ENCODE measurements at regions not wholly inside any gene's neighbourhood (a gene's known extent, or its start where the extent isn't known, plus 50 kb on each side); places are given as distances from the start of the nearest gene placed in this dataset.
A peak's percentile ranks its signal among the peaks of the same experiment; 100 is the strongest.
"Not testable (repeated sequence)": the region's sequence is repeated elsewhere in the genome, so short reads cannot be mapped to it uniquely, and the experiment has no call there.

DNA sequence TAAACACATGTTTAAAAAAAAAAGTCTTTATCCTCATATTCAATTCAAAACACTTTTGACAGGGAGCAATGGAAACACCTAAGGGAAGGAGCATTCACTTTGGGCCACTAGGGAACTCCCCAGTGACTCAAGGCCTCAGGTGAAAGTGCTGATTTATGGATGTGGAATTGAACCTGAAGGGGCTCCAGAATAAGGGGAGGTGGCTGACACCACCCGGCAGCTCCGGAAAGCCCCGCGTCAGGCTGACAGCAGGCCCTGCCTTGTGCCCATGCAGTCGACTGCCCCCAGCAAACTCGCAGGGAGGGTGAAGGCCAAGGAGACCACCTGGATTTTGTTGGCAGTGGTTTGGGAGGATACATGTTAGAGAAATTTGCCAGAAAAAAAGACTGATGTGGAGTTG lies 275.3 kb upstream of the NCKAP5 start:
- peak; percentile 30 for DNase-seq

DNA sequence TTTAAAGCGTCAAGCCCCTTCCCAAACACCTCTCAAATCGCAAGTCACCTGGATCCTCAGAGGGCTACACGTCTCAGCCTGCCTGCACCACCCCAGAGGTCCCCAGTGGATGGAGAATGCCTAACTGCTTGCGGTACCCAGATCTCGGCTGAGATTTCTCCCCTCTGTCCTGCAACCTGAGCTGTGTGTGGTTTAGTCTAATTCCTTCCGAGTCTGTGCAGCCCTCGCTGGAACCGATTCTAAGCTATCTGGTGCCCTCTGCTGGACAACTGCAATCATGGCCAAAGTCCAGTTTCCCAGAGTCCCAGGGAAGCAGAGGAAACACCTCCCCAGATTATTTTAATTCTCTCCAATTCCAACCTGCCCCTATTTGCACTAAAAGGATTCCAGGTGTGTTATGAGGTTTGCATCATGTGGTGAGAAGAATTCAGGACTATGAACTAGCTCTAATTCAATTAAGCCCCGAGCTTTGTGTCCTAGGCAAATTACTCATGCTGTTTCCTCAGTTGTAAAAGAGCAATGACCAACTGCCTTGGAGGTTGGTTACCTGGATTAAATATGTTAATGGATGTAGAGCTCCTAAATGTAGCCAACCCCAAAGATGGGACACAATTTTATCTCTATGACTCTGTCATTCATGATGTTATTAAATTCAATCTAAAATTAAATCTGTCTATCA lies 276.1 kb upstream of the NCKAP5 start:
- DNase-seq: peak; percentile 77

- DNase-seq: no peak
Measured at GRCh38 chr2:133846476-133846875, 278.2 kb upstream of the NCKAP5 start.

DNA sequence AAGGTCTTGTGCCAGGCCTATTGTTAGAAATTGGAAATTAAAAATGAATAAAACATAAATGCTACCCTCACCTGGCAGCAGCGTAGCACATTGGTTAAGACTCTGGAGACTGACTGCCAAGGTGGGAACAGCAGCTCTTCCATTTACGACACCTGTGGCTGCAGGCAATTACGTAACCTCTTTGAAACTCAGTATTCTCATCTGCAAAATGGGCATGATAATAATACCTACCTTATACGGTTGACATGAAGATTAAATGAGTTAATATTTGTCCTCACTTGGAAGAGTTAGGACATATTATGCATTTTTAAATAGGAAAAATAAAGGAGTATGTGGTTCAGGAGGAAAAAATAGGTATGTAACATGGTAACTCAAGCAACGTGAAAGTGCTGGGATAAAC lies 279.3 kb upstream of the NCKAP5 start:
- no peak for DNase-seq

DNA sequence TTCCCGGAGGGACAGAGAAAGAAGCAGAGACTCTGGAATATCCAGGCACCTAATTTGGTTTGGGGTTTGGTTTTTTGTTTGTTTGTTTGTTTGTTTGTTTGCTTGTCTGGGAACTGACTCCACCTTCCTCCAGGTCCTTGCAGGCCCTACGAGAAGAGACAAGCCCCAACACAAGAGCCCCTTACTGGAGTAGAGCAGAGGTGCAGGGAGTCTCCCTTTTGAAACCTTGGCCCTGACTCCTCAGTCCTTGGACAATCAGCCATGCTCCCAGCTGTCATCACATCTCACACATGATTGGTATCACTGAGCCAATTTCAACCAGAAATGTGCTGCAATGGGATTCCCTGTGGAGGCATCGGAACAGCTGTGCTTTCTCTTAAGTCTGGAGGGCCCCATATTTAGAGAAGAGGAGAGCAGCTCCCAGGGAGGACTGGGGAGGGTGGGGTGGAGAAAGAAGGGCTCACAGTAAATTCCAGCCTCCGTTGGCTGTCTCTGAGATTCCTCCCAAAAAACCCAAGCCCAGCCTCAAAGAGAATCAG lies 279.9 kb upstream of the NCKAP5 start:
- no peak for DNase-seq

DNA sequence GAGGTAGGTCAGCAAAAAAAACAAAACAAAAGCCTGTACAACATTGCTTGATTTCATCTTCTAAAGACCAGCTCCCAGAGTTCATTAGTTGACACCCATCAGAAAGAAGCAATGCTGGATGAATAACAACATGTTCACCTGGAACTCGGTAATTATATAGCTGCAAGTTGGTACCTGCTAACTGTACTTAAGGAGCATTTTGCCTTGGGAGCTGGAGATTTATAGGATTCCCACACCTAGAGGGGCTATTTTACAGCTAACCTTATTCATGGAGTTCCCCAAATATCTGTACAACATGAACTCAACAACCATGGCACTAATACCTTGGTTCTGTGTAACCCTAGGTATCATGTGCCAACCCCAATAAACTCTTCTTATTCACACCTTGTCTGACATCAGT lies 281.1 kb upstream of the NCKAP5 start:
- no peak for DNase-seq

DNA sequence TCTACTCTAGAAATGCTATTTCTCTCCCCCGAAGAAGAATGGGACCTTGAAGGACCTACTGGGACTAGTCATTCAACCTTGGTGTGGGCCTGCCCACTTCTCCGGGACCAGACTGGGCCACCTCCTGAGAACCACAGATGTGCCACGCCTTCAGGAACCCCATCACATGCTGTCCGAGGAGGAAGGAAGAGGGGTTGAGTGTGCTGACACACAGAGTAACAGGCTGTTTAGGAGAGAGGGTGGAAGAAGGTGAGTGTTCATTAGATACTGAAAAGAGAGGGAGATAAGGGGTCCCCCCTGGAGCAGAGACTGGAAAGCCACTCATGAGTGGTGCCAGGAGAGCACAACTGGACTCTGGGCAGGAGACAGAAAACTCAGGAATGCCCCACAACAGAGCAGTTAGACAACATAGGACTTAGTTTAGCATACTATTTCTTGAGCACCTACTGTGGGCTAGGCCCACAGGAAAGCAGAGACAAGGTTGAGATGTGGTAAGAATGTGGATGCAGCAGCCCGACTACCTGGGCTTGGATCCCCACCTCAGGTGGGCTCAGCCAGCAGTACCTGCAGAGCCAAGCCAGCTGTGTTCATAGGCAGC lies 286.4 kb upstream of the NCKAP5 start:
- DNase-seq: no peak

DNA sequence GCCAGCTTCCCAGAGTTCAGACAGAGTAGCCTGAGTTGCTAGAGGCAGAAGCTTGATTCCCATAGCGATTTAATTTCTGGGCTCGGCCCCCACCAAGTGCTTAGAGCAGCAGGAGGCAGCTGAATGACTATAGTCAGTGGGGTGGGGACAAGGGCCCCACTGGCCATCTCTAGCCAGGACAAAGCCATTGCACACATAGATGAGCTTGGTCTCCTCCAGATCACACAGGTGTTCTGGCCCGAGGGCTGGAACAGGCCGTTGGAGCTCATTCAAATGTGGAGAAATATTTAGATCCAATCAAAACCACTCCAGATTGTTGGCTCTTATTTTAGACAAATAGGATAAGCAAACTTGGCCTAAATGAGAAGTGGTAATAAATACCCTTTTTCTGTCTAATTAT lies 287.3 kb upstream of the NCKAP5 start:
- no peak for DNase-seq

- no peak for DNase-seq
Measured at GRCh38 chr2:133856678-133857077, 288.4 kb upstream of the NCKAP5 start.

DNA sequence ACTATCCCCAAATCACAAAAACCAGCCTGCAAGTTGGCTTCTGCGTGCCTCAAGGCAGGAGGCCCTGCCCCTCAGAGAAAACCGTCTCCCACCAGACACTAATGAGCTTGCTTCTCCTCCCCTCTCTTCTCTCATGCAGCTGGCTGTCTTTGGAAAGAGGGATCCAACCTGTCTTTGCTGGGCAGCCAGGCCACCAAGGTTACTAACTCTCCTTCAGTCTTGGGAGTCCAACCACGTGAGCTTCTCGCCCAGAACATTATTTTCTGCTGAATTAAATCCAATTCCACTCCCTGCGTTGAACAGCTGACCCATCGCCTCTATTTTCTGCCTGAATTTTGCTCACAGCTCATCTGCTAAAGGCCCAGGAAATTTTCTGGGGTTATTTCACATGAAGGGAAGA lies 291.3 kb upstream of the NCKAP5 start:
- DNase-seq: no peak

- no peak for DNase-seq
Measured at GRCh38 chr2:133862400-133862977, 294.2 kb upstream of the NCKAP5 start.

GRCh38 chr2:133863106-133863800 lies 295.0 kb upstream of the NCKAP5 start:
- DNase-seq: no peak

DNA sequence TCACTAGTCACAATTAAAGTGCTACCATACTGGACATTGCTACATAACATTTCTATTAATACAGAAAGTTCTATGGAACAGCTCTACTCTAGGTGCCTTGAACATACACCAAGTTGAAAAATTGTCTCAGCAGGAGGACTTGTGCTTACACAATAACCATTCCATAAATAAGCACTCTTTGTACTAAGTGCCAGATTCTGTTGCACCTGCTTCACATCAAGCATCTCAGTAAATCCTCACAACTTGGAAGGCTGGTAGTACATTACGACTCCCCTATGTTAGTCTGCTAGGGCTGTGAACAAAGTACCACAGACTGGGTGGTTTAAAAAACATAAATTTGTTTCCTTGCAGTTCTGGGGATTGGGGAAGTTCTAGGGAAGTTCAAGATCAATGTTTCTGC lies 296.9 kb upstream of the NCKAP5 start:
- DNase-seq: no peak

DNA sequence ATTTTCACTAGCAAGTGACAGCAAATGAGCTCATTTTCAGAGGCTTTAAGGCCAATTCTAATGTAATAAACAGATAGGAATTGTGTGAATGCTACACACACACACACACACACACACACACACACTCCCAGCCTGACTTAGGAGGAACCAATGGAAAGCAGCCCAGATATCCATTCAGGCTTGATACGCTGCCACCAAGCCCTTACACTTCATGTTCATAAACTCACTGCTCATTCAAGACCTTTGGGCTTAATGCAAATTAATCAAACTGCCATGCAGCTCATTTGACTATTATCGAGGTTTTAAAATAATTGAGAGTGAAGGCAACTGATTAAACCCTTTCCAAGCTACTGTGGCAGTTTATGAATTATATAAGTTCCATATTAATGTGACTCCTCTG lies 298.9 kb upstream of the NCKAP5 start:
- no peak for DNase-seq

DNA sequence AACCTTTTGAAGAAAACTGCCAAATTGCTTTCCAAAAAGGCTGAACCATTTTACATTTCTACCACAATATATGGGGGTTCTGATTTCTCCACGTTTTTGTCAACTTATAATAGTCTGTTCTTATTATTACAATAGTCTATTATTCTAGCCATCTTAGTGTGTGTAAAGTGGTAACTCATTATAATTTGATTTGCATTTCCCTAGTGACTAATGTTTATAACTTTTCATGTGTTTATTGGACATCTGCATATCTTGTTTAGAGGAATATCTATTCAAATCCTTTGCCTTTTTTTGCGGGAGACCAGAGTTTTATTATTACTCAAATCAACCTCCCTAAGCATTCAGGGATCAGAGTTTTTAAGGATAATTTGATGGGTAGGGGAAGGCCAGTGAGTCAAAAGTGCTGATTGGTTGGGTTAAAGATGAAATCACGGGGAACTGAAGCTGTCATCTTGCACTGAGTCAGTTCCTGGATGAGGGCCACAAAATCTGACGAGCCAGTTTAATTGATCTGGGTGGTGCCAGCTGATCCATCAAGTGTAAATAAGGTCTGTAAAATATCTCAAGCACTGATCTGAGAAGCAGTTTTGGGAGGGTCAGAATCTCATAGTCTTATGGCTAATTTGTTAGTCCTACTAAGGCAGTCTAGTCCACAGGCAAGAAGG lies 303.4 kb upstream of the NCKAP5 start:
- no peak for DNase-seq

DNA sequence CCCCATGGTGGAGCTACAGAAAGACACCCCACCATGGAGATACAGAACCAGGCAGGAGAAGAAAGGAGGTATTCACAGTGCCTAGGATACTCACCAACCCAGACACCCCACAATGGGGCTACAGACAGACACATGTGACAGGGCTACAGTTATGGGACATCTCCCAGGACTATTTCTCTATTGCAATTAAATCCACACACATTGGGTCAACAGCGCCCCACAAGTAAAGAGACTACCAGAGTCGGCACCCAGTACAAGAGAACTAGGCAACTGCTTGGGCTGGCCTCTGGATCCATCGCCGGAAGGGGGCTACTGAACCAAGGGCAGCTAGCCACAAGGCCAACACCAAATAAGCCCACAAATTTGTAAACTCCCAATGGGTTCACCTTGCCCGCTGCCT lies 310.1 kb upstream of the NCKAP5 start:
- DNase-seq: no peak

- DNase-seq: no peak
Measured at GRCh38 chr2:133879703-133880102, 311.4 kb upstream of the NCKAP5 start.

GRCh38 chr2:133882159-133882558 lies 313.9 kb upstream of the NCKAP5 start:
- not testable (repeated sequence) for DNase-seq

- DNase-seq: peak; percentile 41
Measured at GRCh38 chr2:133884739-133885381, 316.6 kb upstream of the NCKAP5 start.

DNA sequence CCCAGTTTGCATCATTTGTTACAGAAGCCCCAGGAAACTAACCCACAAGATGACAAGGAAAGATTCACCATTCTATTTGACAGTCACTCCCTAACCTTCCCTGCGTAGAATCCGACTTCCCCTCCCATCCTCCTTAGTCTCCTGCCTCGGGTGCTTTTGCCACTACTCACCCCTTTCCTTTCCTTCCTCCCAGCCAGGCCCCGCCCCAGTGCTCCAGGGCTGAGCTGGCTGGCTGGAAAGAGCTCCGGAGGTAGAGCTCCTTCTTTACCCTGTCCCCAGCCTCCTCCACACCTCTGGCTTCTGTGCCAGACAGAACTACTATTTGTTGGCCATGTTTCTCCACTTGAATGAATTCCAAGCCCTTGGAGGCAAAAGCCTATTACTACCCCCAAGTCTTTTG lies 317.6 kb upstream of the NCKAP5 start:
- no peak for DNase-seq

GRCh38 chr2:133886735-133887675 lies 318.7 kb upstream of the NCKAP5 start:
- DNase-seq: peak; percentile 64

- no peak for DNase-seq
Measured at GRCh38 chr2:133887676-133888040, 319.4 kb upstream of the NCKAP5 start.

All from NCI-H1694 treated with DMSO at 0.1 percent for 48 hours (cell line).